Left lung (tissue), 4 donors: ENCODE measurements at regions not wholly inside any gene's neighbourhood (a gene's known extent, or its start where the extent isn't known, plus 50 kb on each side); places are given as distances from the start of the nearest gene placed in this dataset.
"Not testable (repeated sequence)": the region's sequence is repeated elsewhere in the genome, so short reads cannot be mapped to it uniquely, and the experiment has no call there.

ENCODE experiments used
- ATAC-seq: fragments of 200-7000 bp; cut with Tn5 transposase; one replicate; pipeline ENCODE4 v1.9.1; 2020; ENCODE audit warnings: moderate library complexity
- DNase-seq, 4 donors: peaks; one replicate each; pipeline ENCODE4 v3.0.0-alpha.2; 2013 to 2020
- H3K27ac ChIP-seq, 2 donors: fragments of 200-600 bp; sonication (generic) in 1 of 2; one replicate each; pipeline versions ENCODE4 v1.5.0 to v1.8.0; 2020 to 2021
- H3K27me3 ChIP-seq, 2 donors: fragments of 200-600 bp; sonication (generic) in 1 of 2; one replicate each; pipeline versions ENCODE4 v1.5.0 to v1.8.0; 2020 to 2021
- H3K36me3 ChIP-seq, 2 donors: fragments of 200-600 bp; sonication (generic) in 1 of 2; one replicate each; pipeline versions ENCODE4 v1.5.0 to v1.8.0; 2020 to 2021
- H3K4me1 ChIP-seq, 2 donors: fragments of 200-600 bp; one replicate each; pipeline ENCODE4 v1.8.0; 2021
- H3K4me3 ChIP-seq, 2 donors: fragments of 200-600 bp; sonication (generic) in 1 of 2; one replicate each; pipeline versions ENCODE4 v1.5.0 to v1.8.0; 2020 to 2021; ENCODE audit warnings: mild to moderate bottlenecking in 1 of 2
- H3K9me3 ChIP-seq, 2 donors: fragments of 200-600 bp; sonication (generic) in 1 of 2; one replicate each; pipeline versions ENCODE4 v1.5.0 to v1.8.0; 2020 to 2021
- CTCF ChIP-seq, 2 donors: fragments of 200-600 bp; sonication (generic) in 1 of 2; IDR thresholded peaks; one replicate each; pipeline versions ENCODE4 v1.5.0 to v1.8.0; 2021; ENCODE audit warnings: antibody characterized with exemption in 2 of 2
- intact Hi-C, 2 donors: fragments of 100-400 bp; cut with DNase I; formaldehyde crosslinking; loops; one replicate each; pipeline versions ENCODE4 v1.11.2 to v1.14.2; 2022
- donor health status: DM: no; HTN: yes; CAD: no.
- donor health status: DM: no; HTN: no; CAD: no.

GRCh38 chr1:55443175-55443915 lies 228.2 kb upstream of the USP24 start:
- H3K27ac ChIP-seq, result peak overlapping the region; percentile 49 to 55
- H3K36me3 ChIP-seq, result no peaks in the 10 kb centered on the region
- no peak overlapping the region for H3K4me3 ChIP-seq
- DNase-seq (peak; percentile 51 to 84 (median 68)), ATAC-seq (peak; percentile 91)
- no peaks in the 10 kb centered on the region for H3K9me3 ChIP-seq
- no peak for TF ChIP-seq CTCF (IDR thresholded peaks at IDR 0.05)
- intact Hi-C loops, result no loop called here
- H3K27me3 ChIP-seq, result no peaks in the 10 kb centered on the region
- peaks cover 3 to 11% of the 10 kb centered on the region in 2 donors for H3K4me1 ChIP-seq

- Histone ChIP-seq H3K36me3 (no peaks in the 10 kb centered on the region), H3K4me1 (peaks cover 3 to 11% of the 10 kb centered on the region in 2 donors), H3K27me3 (no peaks in the 10 kb centered on the region), H3K4me3 (no peak overlapping the region), H3K9me3 (no peaks in the 10 kb centered on the region), H3K27ac (no peak overlapping the region)
- ATAC-seq (no peak), DNase-seq (no peak)
- no peak for TF ChIP-seq CTCF (IDR thresholded peaks at IDR 0.05)
- intact Hi-C loops, result no loop called here
These were observed 226.3 kb upstream of the USP24 start for GRCh38 chr1:55441489-55441888.

- DNase-seq (no peak), ATAC-seq (no peak)
- H3K4me3 ChIP-seq, result no peak overlapping the region
- peaks cover 0 to 3% of the 10 kb centered on the region in 2 donors for H3K9me3 ChIP-seq
- intact Hi-C loops, result no loop called here
- TF ChIP-seq CTCF (IDR thresholded peaks at IDR 0.05), result no peak
- no peaks in the 10 kb centered on the region for H3K27me3 ChIP-seq
- no peak overlapping the region for H3K27ac ChIP-seq
- no peaks in the 10 kb centered on the region for H3K4me1 ChIP-seq
- H3K36me3 ChIP-seq, result no peaks in the 10 kb centered on the region
These were observed 222.5 kb upstream of the USP24 start for GRCh38 chr1:55437692-55438091.

GRCh38 chr1:55430720-55431119 lies 215.6 kb upstream of the USP24 start:
- H3K9me3 ChIP-seq, DNase-seq, H3K36me3 ChIP-seq, H3K4me3 ChIP-seq, H3K27me3 ChIP-seq, intact Hi-C loops, ATAC-seq: not testable (repeated sequence)
- Histone ChIP-seq H3K4me1 (peaks cover 5 to 16% of the 10 kb centered on the region in 2 donors), H3K27ac (peak overlapping the region in 1 of 2 donors; percentile 49)

GRCh38 chr1:55430206-55430605 lies 215.0 kb upstream of the USP24 start:
- H3K9me3 ChIP-seq, H3K4me3 ChIP-seq, ATAC-seq, H3K36me3 ChIP-seq, H3K27me3 ChIP-seq, intact Hi-C loops, DNase-seq: not testable (repeated sequence)
- H3K4me1 ChIP-seq, result peaks cover 5 to 16% of the 10 kb centered on the region in 2 donors
- H3K27ac ChIP-seq, result peak overlapping the region; percentile 3 to 49

DNA sequence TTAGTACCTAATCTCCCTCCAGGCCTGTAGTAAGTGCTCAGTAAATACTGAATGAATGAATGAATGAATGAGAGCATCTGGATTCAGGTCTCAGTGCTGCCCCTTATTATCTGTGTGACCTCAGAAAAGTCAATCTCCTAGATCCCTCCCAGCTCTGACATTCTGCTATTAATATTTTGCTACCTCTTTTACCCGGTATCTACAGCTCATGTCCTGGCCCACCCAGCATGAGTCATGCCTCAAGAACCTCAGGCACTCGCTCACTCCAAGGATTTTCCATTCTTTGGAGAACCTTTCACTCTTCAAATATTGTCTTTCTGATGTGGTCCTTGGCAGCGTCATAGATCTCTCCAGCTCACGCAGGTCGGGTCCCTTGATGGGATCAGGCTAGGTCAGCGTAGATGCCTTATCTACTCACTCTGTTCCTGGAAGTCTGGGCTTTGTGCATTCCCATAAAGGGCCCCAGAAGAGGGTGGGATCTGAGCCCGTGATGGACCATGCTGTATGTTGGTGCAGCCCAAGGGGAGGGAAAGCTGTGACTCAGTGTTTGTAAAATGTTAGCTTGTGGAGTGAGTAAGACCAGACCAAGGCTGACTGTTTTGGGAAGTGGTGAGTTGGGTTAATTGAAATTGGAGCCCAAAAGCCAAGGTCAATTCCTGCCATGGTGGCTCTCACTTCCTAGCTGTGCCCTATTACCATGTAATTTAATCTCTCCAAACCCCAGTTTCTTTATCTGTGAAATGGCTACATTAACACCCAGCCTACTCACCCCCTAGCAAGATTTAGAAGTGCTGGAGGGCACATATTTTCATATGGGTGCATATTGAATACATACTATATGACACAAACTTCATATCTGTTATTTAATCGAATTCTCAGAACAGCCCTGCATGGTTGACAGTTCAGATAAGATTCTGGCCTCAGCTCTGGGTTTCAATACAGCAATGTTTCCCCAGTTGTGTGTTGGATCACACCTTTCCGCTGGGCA lies 214.1 kb upstream of the USP24 start:
- Histone ChIP-seq H3K36me3 (no peaks in the 10 kb centered on the region), H3K9me3 (no peaks in the 10 kb centered on the region), H3K27me3 (peaks cover 0 to 9% of the 10 kb centered on the region in 2 donors), H3K27ac (peak overlapping the region; percentile 49 to 51), H3K4me1 (peaks cover 5 to 16% of the 10 kb centered on the region in 2 donors), H3K4me3 (no peak overlapping the region)
- intact Hi-C loops, result no loop called here
- ATAC-seq (peak; percentile 93), DNase-seq (peak in 3 of 4 donors; percentile 43 to 67 (median 61))
- no peak for TF ChIP-seq CTCF (IDR thresholded peaks at IDR 0.05)
